AG09319 (cell line): ENCODE measurements at regions not wholly inside any gene's neighbourhood (a gene's known extent, or its start where the extent isn't known, plus 50 kb on each side); places are given as distances from the start of the nearest gene placed in this dataset.

Experiments used
- DNase-seq: peaks from one replicate; pipeline ENCODE4 v3.0.0-alpha.2; 2010; ENCODE audit warnings: low read depth; ENCODE audit errors: extremely low read depth
- TF ChIP-seq, protein P1 (sequence below): IDR thresholded peaks from 2 replicates; pipeline ENCODE4 v1.5.1; 2011; ENCODE audit warnings: low read depth, mild to moderate bottlenecking, inconsistent platforms, low read length, moderate library complexity

DNA sequence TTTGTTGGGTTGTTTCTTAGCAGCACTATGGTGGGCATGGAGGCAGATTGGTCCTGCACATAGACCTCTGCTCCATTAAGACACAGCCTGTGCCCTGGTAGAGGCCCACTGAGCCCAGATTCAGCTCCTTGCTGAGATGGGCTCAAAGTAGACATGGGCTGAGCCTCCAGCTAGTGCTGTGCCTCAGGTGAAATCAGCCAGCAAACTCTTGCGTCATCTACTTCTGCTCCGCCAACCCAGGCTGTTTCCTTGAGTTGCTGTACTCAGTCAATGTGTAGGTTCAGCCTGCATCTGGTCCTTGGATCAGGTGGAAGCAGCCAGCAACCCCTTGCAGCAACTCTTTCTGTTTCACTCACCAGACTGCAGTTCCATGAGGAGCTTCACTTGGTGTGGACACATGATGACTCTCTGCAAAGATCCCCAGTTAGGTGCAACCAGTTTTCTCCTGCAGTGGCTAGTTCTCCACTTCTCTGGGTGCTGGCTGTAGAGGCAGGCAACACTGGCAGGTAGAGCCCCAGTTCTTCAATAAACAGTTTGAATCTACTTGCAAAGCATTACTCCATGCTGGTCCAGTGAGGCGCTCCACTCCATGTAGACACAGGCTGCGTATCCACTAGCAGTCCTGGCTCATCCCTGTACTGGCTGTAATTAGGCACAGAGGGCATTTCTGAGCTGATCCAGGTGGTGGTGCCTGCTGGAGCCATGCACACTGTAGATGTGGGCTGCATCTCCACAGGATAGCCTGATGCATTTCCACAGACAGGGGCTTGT lies 199.0 kb upstream of the MAMLD1 start:
- TF ChIP-seq, protein P1, sequence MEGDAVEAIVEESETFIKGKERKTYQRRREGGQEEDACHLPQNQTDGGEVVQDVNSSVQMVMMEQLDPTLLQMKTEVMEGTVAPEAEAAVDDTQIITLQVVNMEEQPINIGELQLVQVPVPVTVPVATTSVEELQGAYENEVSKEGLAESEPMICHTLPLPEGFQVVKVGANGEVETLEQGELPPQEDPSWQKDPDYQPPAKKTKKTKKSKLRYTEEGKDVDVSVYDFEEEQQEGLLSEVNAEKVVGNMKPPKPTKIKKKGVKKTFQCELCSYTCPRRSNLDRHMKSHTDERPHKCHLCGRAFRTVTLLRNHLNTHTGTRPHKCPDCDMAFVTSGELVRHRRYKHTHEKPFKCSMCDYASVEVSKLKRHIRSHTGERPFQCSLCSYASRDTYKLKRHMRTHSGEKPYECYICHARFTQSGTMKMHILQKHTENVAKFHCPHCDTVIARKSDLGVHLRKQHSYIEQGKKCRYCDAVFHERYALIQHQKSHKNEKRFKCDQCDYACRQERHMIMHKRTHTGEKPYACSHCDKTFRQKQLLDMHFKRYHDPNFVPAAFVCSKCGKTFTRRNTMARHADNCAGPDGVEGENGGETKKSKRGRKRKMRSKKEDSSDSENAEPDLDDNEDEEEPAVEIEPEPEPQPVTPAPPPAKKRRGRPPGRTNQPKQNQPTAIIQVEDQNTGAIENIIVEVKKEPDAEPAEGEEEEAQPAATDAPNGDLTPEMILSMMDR, result no peak
- no peak for DNase-seq

DNA sequence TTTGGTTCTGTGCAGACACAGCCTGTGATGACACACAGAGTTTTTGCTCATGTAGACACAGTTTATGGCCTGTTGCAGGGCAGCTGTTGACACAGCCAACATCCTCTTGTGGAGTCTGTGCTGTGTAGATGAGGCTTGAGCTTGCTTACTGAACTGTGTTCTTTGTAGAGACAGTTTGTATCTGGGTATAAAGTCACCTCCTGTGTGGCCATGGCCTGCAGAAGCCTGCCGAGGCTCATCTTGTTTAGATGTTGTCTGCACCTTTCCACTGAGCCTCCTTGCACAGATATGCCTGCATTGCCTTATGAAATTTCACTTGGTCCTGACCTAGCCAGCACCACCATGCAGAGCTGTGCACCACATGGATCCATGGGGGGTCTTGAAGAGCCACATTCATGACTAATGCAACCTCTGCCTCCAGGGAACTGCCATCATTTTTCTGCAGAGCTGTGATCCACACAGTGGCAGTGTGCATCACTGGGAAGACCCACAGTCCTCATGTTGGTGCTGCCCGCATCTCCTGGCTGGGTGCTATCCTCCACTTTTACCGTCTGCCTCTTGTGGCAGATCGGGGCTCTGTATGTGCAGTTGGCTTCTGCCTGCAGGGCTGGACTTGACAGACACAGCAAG lies 198.0 kb upstream of the MAMLD1 start:
- TF ChIP-seq, protein P1, result no peak
- no peak for DNase-seq

DNA sequence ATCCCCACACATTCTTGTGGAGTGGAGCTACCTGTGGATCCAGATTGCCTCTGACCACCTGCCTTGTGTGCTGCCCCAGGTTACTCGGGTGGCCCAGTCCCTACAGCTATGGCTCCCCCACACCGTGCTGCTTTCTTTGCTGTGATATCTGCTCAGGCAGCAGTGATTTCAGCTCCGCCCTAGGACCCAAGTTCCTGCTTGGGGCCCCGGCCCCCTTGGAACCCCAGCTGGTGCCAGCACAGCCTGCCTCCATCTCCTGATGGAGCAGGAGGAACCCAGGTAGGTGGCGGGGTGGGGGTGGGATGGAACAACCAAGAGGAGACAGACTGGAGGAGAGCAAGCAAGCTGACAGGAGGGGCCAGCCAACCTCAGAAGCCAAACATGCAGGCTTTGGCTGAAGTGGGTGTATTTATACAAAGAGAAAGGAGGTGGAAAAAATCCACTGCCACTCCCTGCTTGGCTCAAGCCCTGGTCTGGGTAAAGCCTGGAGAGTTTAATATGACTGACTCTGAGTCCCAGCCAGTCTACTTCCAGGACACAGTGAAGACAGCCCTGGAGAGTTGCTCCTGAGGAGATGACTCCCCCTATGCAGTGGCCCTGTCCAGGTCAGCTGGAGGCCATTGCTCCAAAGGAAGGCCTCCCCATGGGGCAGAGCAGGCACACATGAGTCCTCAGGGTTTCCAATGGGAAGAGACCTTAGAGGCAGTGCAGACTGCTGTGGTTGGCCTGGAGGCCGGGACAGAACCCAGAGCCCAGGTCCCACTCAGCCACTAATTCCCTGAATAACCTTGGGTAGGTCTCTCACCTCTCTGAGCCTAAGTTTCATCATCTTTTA lies 197.1 kb upstream of the MAMLD1 start:
- DNase-seq, result no peak
- TF ChIP-seq, protein P1, result no peak

DNA sequence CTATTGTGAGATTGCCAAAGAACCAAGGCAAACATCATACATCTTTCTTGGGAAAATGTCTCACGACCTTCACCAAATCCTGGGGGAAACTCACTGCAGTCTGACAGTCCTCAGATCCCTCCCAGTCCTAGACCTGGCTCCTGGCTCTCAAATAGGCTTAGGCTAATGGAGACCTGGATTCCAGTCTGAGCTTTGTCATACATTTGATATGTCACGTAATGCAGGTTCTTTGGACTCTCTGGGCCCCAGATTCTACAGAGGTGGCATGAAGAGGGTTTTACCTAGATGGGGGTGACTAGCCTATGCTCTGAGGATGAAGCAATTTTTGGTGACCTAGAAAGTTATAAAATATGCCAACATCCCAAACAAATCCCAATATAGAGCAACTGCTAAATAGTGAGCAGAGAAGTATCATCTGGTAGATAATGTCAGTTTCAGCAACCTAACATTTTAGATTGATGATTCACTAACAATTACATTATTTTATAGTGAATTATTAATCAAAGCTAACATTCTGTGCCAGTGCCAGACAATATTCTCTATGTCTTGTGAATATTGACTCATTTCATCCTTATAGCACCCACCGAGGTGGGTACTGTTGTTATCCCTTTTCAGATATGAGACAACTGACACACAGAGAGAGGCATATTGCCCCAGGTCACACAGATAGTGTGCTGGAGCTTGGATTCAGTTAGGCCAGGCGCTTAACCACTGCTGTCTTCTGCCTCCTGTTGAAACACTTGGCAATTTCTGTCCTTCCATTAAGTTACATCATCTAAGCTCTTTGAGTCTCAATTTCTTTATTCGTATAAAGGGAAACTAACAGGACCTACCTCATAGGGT lies 195.4 kb upstream of the MAMLD1 start:
- no peak for DNase-seq
- TF ChIP-seq, protein P1, result no peak

DNA sequence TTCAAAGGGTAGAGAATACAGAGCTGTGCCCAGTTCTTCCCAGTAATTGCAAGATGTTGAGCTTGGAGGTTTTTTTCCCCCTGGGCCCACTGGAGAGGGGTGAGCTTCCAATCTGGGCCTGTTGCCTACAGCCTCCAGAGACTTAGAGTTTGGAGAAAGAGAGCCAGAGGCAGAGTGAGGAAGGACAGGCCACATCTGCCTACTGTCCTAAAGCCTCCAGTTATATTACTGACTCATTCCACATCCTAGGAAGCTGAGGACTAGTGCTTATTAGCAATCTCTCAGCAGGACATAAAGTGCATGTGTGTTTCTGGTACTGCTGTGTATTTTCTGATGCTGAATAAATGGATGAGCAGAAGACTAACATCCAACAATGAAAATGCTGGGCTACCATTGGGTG lies 181.0 kb upstream of the MAMLD1 start:
- no peak for DNase-seq

DNA sequence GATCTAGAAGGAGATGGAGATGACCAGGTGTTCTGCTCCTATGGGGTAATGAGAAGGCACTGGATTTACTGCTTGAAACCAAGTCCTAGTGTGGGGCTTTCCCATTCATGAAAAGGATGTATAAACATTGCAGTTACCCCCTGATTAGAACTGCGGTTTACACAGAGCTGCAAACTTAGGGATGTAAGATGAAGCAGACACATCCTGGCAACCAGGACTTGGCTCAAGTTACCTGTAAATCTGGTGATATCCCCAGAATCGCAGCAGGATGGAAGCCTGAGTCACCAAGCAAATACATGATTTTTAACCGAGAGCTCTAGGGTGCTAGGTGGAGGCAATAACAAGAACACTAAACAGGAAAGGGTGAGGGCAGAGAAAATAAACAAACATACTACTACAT lies 178.6 kb upstream of the MAMLD1 start:
- DNase-seq, result no peak
- TF ChIP-seq, protein P1, result no peak

More for the DNA sequence above, 181.0 kb upstream of the MAMLD1 start:
- TF ChIP-seq, protein P1, result no peak
